ENCODE measurements at regions not wholly inside any gene's neighbourhood (a gene's known extent, or its start where the extent isn't known, plus 50 kb on each side); places are given as distances from the start of the nearest gene placed in this dataset.

- no peaks in the 10 kb centered on the region for H3K79me2 ChIP-seq (ENCODE audit: insufficient read depth, low read length)
- no peaks in the 10 kb centered on the region for H3K36me3 ChIP-seq (ENCODE audit: insufficient read depth, low read length)
- H2AFZ ChIP-seq (ENCODE audit: low read length) = no peak overlapping the region
- no peaks in the 10 kb centered on the region for H3K4me1 ChIP-seq (ENCODE audit: insufficient read depth, low read length)
- H3K4me3 ChIP-seq (ENCODE audit: insufficient read depth, low read length) = no peak overlapping the region
- no peak overlapping the region for H3K27ac ChIP-seq (ENCODE audit: low read depth, low read length)
- DNase-seq (ENCODE audit: insufficient read length, low spot score, missing footprints) = no peak
- H3K9me3 ChIP-seq (ENCODE audit: low read depth, low read length) = no peaks in the 10 kb centered on the region
- no peaks in the 10 kb centered on the region for H4K20me1 ChIP-seq (ENCODE audit: insufficient read depth, low read length)
- no peaks in the 10 kb centered on the region for H3K27me3 ChIP-seq (ENCODE audit: insufficient read depth, low read length)
- H3K4me2 ChIP-seq (ENCODE audit: insufficient read depth, low read length) = no peak overlapping the region
- TF ChIP-seq CTCF (IDR thresholded peaks at IDR 0.05; ENCODE audit: extremely low read depth, low read depth, low read length) = no peak
Observed at GRCh38 chr9:20253635-20254034, 368.7 kb downstream of the MLLT3 start.

GRCh38 chr9:20252778-20253177, 369.5 kb downstream of the MLLT3 start:
- H4K20me1 ChIP-seq (ENCODE audit: insufficient read depth, low read length) = no peaks in the 10 kb centered on the region
- H3K36me3 ChIP-seq (ENCODE audit: insufficient read depth, low read length) = no peaks in the 10 kb centered on the region
- H3K4me3 ChIP-seq (ENCODE audit: insufficient read depth, low read length) = no peak overlapping the region
- no peak overlapping the region for H2AFZ ChIP-seq (ENCODE audit: low read length)
- H3K79me2 ChIP-seq (ENCODE audit: insufficient read depth, low read length) = no peaks in the 10 kb centered on the region
- H3K9me3 ChIP-seq (ENCODE audit: low read depth, low read length) = no peaks in the 10 kb centered on the region
- H3K4me1 ChIP-seq (ENCODE audit: insufficient read depth, low read length) = no peaks in the 10 kb centered on the region
- DNase-seq (ENCODE audit: insufficient read length, low spot score, missing footprints) = no peak
- H3K4me2 ChIP-seq (ENCODE audit: insufficient read depth, low read length) = no peak overlapping the region
- TF ChIP-seq CTCF (IDR thresholded peaks at IDR 0.05; ENCODE audit: extremely low read depth, low read depth, low read length) = no peak
- H3K27me3 ChIP-seq (ENCODE audit: insufficient read depth, low read length) = no peaks in the 10 kb centered on the region
- no peak overlapping the region for H3K27ac ChIP-seq (ENCODE audit: low read depth, low read length)

- DNase-seq (ENCODE audit: insufficient read length, low spot score, missing footprints) = no peak
- Histone ChIP-seq H3K79me2 (ENCODE audit: insufficient read depth, low read length) (no peaks in the 10 kb centered on the region), H3K4me3 (ENCODE audit: insufficient read depth, low read length) (no peak overlapping the region), H3K4me1 (ENCODE audit: insufficient read depth, low read length) (no peaks in the 10 kb centered on the region), H3K4me2 (ENCODE audit: insufficient read depth, low read length) (no peak overlapping the region), H3K27me3 (ENCODE audit: insufficient read depth, low read length) (no peaks in the 10 kb centered on the region), H3K27ac (ENCODE audit: low read depth, low read length) (no peak overlapping the region), H2AFZ (ENCODE audit: low read length) (no peak overlapping the region), H3K9me3 (ENCODE audit: low read depth, low read length) (no peaks in the 10 kb centered on the region), H3K36me3 (ENCODE audit: insufficient read depth, low read length) (no peaks in the 10 kb centered on the region), H4K20me1 (ENCODE audit: insufficient read depth, low read length) (no peaks in the 10 kb centered on the region)
- no peak for TF ChIP-seq CTCF (IDR thresholded peaks at IDR 0.05; ENCODE audit: extremely low read depth, low read depth, low read length)
Observed at GRCh38 chr9:20250791-20251190, 371.5 kb downstream of the MLLT3 start.

- no peak overlapping the region for H3K4me3 ChIP-seq (ENCODE audit: insufficient read depth, low read length)
- H3K27ac ChIP-seq (ENCODE audit: low read depth, low read length) = no peak overlapping the region
- H3K4me1 ChIP-seq (ENCODE audit: insufficient read depth, low read length) = no peaks in the 10 kb centered on the region
- H3K4me2 ChIP-seq (ENCODE audit: insufficient read depth, low read length) = no peak overlapping the region
- H2AFZ ChIP-seq (ENCODE audit: low read length) = no peak overlapping the region
- no peaks in the 10 kb centered on the region for H3K9me3 ChIP-seq (ENCODE audit: low read depth, low read length)
- no peaks in the 10 kb centered on the region for H3K36me3 ChIP-seq (ENCODE audit: insufficient read depth, low read length)
- no peaks in the 10 kb centered on the region for H3K79me2 ChIP-seq (ENCODE audit: insufficient read depth, low read length)
- TF ChIP-seq CTCF (IDR thresholded peaks at IDR 0.05; ENCODE audit: extremely low read depth, low read depth, low read length) = no peak
- H4K20me1 ChIP-seq (ENCODE audit: insufficient read depth, low read length) = no peaks in the 10 kb centered on the region
- H3K27me3 ChIP-seq (ENCODE audit: insufficient read depth, low read length) = peaks cover 2% of the 10 kb centered on the region
- DNase-seq (ENCODE audit: insufficient read length, low spot score, missing footprints) = no peak
Observed at GRCh38 chr9:20244271-20244670, 378.0 kb downstream of the MLLT3 start.
